K562 (cell line): ENCODE measurements at regions not wholly inside any gene's neighbourhood (a gene's known extent, or its start where the extent isn't known, plus 50 kb on each side); places are given as distances from the start of the nearest gene placed in this dataset.

Source experiments
- BHLHE40 ChIP-seq: IDR thresholded peaks from 2 replicates; pipeline ENCODE4 v1.6.1; 2011; ENCODE audit warnings: low read length, improper control_type of control experiment
- TRIM24 ChIP-seq, 2 experiments: fragments of 450-650 bp; IDR thresholded peaks; 2 replicates each; pipeline ENCODE4 v1.6.1; 2016
- ZBTB11 ChIP-seq, 3 experiments: fragments of 200-800 bp in 1 of 3; fragments of 250-450 bp in 1 of 3; fragments of 450-650 bp in 1 of 3; sonication (Bioruptor Pico) in 1 of 3; sonication (Bioruptor generic) in 1 of 3; formaldehyde crosslinking in 1 of 3; IDR thresholded peaks; 2 replicates each; pipeline versions ENCODE4 v1.6.1 to v1.8.0; 2016 to 2022; ENCODE audit warnings: mild to moderate bottlenecking in 2 of 3, missing genetic modification characterization in 2 of 3, missing compliant biosample characterization in 1 of 3, moderate library complexity in 1 of 3
- TF ChIP-seq, protein P1 (sequence below), 3 experiments: IDR thresholded peaks in 2 of 3; conservative IDR thresholded peaks in 1 of 3; 2 replicates each; pipeline ENCODE4 v1.5.1; 2011 to 2012; ENCODE audit warnings: low read length in 3 of 3, mild to moderate bottlenecking in 3 of 3, control low read depth in 2 of 3, improper control_type of control experiment in 1 of 3, inconsistent platforms in 1 of 3, low read depth in 1 of 3, mixed read lengths in 1 of 3, moderate library complexity in 1 of 3; ENCODE audit not compliant: insufficient read depth in 2 of 3
- TF ChIP-seq, protein P2 (sequence below), 2 experiments: fragments of 450-650 bp; formaldehyde crosslinking in 1 of 2; IDR thresholded peaks; 2 replicates each; pipeline versions ENCODE4 v1.4.0 to v1.6.1; 2014 to 2020; ENCODE audit warnings: mild to moderate bottlenecking in 2 of 2, borderline replicate concordance in 1 of 2, low read depth in 1 of 2

DNA sequence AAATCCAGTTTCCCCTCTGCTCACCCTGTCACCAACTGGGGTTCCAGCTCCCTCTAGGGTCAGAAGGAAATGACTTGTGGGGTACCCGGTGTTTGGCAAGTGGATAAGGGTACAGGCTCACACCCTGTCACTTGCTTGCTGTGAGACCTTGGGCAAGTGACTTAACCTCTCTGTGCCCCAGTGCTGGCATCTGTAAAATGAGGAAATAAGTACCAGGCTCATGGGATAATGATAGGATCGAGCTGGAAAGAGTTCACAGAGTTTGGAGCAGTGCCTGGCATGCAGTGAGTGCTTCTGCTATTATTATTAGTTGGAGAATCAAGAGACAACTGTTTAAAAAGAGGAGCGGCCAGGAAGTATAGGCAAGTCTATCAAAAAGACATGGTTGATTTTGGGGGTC is 53.7 kb upstream of the DLX4 start:
- TF ChIP-seq, protein P1, sequence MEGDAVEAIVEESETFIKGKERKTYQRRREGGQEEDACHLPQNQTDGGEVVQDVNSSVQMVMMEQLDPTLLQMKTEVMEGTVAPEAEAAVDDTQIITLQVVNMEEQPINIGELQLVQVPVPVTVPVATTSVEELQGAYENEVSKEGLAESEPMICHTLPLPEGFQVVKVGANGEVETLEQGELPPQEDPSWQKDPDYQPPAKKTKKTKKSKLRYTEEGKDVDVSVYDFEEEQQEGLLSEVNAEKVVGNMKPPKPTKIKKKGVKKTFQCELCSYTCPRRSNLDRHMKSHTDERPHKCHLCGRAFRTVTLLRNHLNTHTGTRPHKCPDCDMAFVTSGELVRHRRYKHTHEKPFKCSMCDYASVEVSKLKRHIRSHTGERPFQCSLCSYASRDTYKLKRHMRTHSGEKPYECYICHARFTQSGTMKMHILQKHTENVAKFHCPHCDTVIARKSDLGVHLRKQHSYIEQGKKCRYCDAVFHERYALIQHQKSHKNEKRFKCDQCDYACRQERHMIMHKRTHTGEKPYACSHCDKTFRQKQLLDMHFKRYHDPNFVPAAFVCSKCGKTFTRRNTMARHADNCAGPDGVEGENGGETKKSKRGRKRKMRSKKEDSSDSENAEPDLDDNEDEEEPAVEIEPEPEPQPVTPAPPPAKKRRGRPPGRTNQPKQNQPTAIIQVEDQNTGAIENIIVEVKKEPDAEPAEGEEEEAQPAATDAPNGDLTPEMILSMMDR (IDR thresholded peaks at IDR 0.05 in 2 of 3, conservative IDR thresholded peaks at IDR 0.05 in 1 of 3; ENCODE audit: insufficient read depth in 2 of 3, low read depth in 1 of 3, low read length in 3 of 3): no peak
- TF ChIP-seq, protein P2, sequence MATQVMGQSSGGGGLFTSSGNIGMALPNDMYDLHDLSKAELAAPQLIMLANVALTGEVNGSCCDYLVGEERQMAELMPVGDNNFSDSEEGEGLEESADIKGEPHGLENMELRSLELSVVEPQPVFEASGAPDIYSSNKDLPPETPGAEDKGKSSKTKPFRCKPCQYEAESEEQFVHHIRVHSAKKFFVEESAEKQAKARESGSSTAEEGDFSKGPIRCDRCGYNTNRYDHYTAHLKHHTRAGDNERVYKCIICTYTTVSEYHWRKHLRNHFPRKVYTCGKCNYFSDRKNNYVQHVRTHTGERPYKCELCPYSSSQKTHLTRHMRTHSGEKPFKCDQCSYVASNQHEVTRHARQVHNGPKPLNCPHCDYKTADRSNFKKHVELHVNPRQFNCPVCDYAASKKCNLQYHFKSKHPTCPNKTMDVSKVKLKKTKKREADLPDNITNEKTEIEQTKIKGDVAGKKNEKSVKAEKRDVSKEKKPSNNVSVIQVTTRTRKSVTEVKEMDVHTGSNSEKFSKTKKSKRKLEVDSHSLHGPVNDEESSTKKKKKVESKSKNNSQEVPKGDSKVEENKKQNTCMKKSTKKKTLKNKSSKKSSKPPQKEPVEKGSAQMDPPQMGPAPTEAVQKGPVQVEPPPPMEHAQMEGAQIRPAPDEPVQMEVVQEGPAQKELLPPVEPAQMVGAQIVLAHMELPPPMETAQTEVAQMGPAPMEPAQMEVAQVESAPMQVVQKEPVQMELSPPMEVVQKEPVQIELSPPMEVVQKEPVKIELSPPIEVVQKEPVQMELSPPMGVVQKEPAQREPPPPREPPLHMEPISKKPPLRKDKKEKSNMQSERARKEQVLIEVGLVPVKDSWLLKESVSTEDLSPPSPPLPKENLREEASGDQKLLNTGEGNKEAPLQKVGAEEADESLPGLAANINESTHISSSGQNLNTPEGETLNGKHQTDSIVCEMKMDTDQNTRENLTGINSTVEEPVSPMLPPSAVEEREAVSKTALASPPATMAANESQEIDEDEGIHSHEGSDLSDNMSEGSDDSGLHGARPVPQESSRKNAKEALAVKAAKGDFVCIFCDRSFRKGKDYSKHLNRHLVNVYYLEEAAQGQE (IDR thresholded peaks at IDR 0.05; ENCODE audit: borderline replicate concordance): no peak
- TF ChIP-seq, protein P2 (CRISPR knock-in tag; IDR thresholded peaks at IDR 0.05; ENCODE audit: low read depth): no peak
- TF ChIP-seq ZBTB11 (CRISPR knock-in tag; IDR thresholded peaks at IDR 0.05) (no peak), TRIM24 (IDR thresholded peaks at IDR 0.05) (no peak), BHLHE40 (no peak)
